ENCODE measurements at regions not wholly inside any gene's neighbourhood (a gene's known extent, or its start where the extent isn't known, plus 50 kb on each side); places are given as distances from the start of the nearest gene placed in this dataset.

GRCh38 chr3:124115279-124115678, 123.4 kb upstream of the ROPN1 start:
- H3K4me3 ChIP-seq (ENCODE audit: extremely low read depth in 1 of 4, insufficient read depth in 2 of 4, low read depth in 3 of 4, low read length in 4 of 4): no peak overlapping the region
- H3K14ac ChIP-seq (ENCODE audit: insufficient read length): no peak overlapping the region
- WGBS, 2 experiments (ENCODE audit: extremely low coverage in 1 of 2, insufficient coverage in 1 of 2, insufficient read length in 1 of 2, insufficient replicate concordance in 2 of 2, low coverage in 1 of 2, low lambda C conversion rate in 2 of 2, missing lambda C conversion rate in 1 of 2): 97% methylated on average over 6 of the region's 6 CpGs; no CpG with 5 or more reads in 1 of the 2 experiments
- no peak overlapping the region for H3K23ac ChIP-seq (ENCODE audit: insufficient read length)
- no peak overlapping the region for H2BK20ac ChIP-seq (ENCODE audit: low read length)
- no peaks in the 10 kb centered on the region for H3K27me3 ChIP-seq (replicated peaks in 1 of 4; ENCODE audit: control insufficient read depth in 3 of 4, extremely low read depth in 1 of 4, insufficient read depth in 3 of 4, low read length in 3 of 4)
- no peaks in the 10 kb centered on the region for H3K36me3 ChIP-seq (ENCODE audit: control insufficient read depth in 2 of 4, insufficient read depth in 4 of 4, low read length in 3 of 4)
- H3K18ac ChIP-seq (ENCODE audit: extremely low read depth, low read length): no peak overlapping the region
- H2BK15ac ChIP-seq (ENCODE audit: low read length): no peak overlapping the region
- H2AK5ac ChIP-seq (ENCODE audit: low read depth, low read length): no peak overlapping the region
- H2AFZ ChIP-seq (ENCODE audit: low read length): no peak overlapping the region
- H4K5ac ChIP-seq (ENCODE audit: insufficient read length, low read depth, low read length): no peak overlapping the region
- no peaks in the 10 kb centered on the region for H3K79me2 ChIP-seq (ENCODE audit: control insufficient read depth in 1 of 2, insufficient read depth in 2 of 2, low read length in 2 of 2)
- FAIRE-seq (no peak), DNase-seq (ENCODE audit: low read depth in 1 of 2, low spot score in 2 of 2) (no peak)
- H3K9ac ChIP-seq (replicated peaks in 1 of 4; ENCODE audit: extremely low read depth in 1 of 4, low read depth in 3 of 4, low read length in 3 of 4): no peak overlapping the region
- no peak overlapping the region for H2BK12ac ChIP-seq (ENCODE audit: low read depth, low read length)
- ChIA-PET POLR2A (ENCODE audit: partially characterized antibody) (no interaction called here), CTCF (ENCODE audit: partially characterized antibody) (interaction anchor here (1.0 to 2.6 kb wide), 2 partner anchors 37 to 99 kb away, joined by 4 to 13 read pairs; no protein-coding TSS in a partner anchor)
- no peak overlapping the region for H3K27ac ChIP-seq (ENCODE audit: low read depth, low read length)
- no peak overlapping the region for H4K8ac ChIP-seq (ENCODE audit: extremely low read depth, insufficient read depth, low read length)
- H3K4ac ChIP-seq (replicated peaks; ENCODE audit: insufficient read length, low read depth, low read length): no peak overlapping the region
- no peaks in the 10 kb centered on the region for H3K79me1 ChIP-seq (ENCODE audit: low read depth, low read length)
- no peak overlapping the region for H2BK120ac ChIP-seq (replicated peaks; ENCODE audit: low read depth, low read length)
- no peak overlapping the region for H3K4me2 ChIP-seq (ENCODE audit: insufficient read depth in 1 of 2, low read depth in 2 of 2, low read length in 2 of 2)
- no peak overlapping the region for H3K56ac ChIP-seq (replicated peaks; ENCODE audit: insufficient read length, low read depth, low read length)
- H4K91ac ChIP-seq (replicated peaks; ENCODE audit: insufficient read length, low read length): no peak overlapping the region
- no peaks in the 10 kb centered on the region for H3K9me3 ChIP-seq (ENCODE audit: insufficient read depth in 2 of 2, low read depth in 1 of 2, low read length in 1 of 2)
- no peaks in the 10 kb centered on the region for H3K4me1 ChIP-seq (replicated peaks in 1 of 4; ENCODE audit: control insufficient read depth in 3 of 4, insufficient read depth in 4 of 4, low read length in 3 of 4)
- H4K20me1 ChIP-seq (replicated peaks in 1 of 2; ENCODE audit: control insufficient read depth in 1 of 2, insufficient read depth in 2 of 2, low read length in 2 of 2): no peaks in the 10 kb centered on the region
- H2BK5ac ChIP-seq (ENCODE audit: low read depth, low read length): no peak overlapping the region
- H3K23me2 ChIP-seq (ENCODE audit: low read depth, low read length): no peaks in the 10 kb centered on the region
- TF ChIP-seq NANOG (IDR thresholded peaks at IDR 0.05; ENCODE audit: insufficient read depth, low read depth, low read length, poor library complexity, severe bottlenecking) (no peak), ATF2 (IDR thresholded peaks at IDR 0.05; ENCODE audit: low read length) (no peak)
